ENCODE measurements at regions not wholly inside any gene's neighbourhood (a gene's known extent, or its start where the extent isn't known, plus 50 kb on each side); places are given as distances from the start of the nearest gene placed in this dataset.
"Not testable (repeated sequence)": the region's sequence is repeated elsewhere in the genome, so short reads cannot be mapped to it uniquely, and the experiment has no call there.

- H4K20me1 ChIP-seq (ENCODE audit: insufficient read depth), result no peaks in the 10 kb centered on the region
- H3K9ac ChIP-seq, result no peak overlapping the region
- H3K4me1 ChIP-seq (ENCODE audit: control insufficient read depth in 1 of 2, insufficient read depth in 2 of 2, low read depth in 1 of 2, low read length in 1 of 2), result no peaks in the 10 kb centered on the region
- POLR2A ChIA-PET, result no interaction called here
- no peak for DNase-seq
- H3K4me2 ChIP-seq, result no peak overlapping the region
- no peaks in the 10 kb centered on the region for H3K9me3 ChIP-seq
- H3K27ac ChIP-seq (ENCODE audit: low read depth in 2 of 2, low read length in 1 of 2), result no peak overlapping the region
- H3K9me2 ChIP-seq, result no peaks in the 10 kb centered on the region
- H3K79me2 ChIP-seq (ENCODE audit: insufficient read depth), result no peaks in the 10 kb centered on the region
- no peaks in the 10 kb centered on the region for H3K27me3 ChIP-seq (ENCODE audit: insufficient read depth)
- H3K36me3 ChIP-seq (replicated peaks in 1 of 2; ENCODE audit: control insufficient read depth in 1 of 2, insufficient read depth in 2 of 2, low read length in 1 of 2), result no peaks in the 10 kb centered on the region
- no peak overlapping the region for H2AFZ ChIP-seq (ENCODE audit: low read depth)
- no peak overlapping the region for H3K4me3 ChIP-seq (ENCODE audit: low read depth in 2 of 2, low read length in 1 of 2)
- CTCF ChIA-PET, result no interaction called here
- 66% methylated on average over 4 of the region's 4 CpGs for WGBS (ENCODE audit: low lambda C conversion rate)
- H3F3A ChIP-seq (replicated peaks; ENCODE audit: insufficient read depth), result no peaks in the 10 kb centered on the region
- no peak for TF ChIP-seq TEAD4 (IDR thresholded peaks at IDR 0.05; ENCODE audit: borderline replicate concordance, insufficient read depth)
- no peak for TF ChIP-seq MEF2A (IDR thresholded peaks at IDR 0.05; ENCODE audit: borderline replicate concordance, low read depth)
- no peak for TF ChIP-seq FOXM1 (IDR thresholded peaks at IDR 0.05; ENCODE audit: low read depth)
- no peak for TF ChIP-seq NRF1 (IDR thresholded peaks at IDR 0.05; ENCODE audit: low read depth, low read length)
- no peak for TF ChIP-seq USF1 (IDR thresholded peaks at IDR 0.05; ENCODE audit: borderline replicate concordance, low read depth)
- TF ChIP-seq ELF1 (IDR thresholded peaks at IDR 0.05), result no peak
- no peak for TF ChIP-seq RCOR1 (IDR thresholded peaks at IDR 0.05; ENCODE audit: low read length)
- TF ChIP-seq NFIC (IDR thresholded peaks at IDR 0.05; ENCODE audit: borderline replicate concordance), result no peak
- no peak for TF ChIP-seq YY1 (IDR thresholded peaks at IDR 0.05; ENCODE audit: low read depth)
- no peak for TF ChIP-seq POLR2AphosphoS5 (IDR thresholded peaks at IDR 0.05; ENCODE audit: low read depth, low read length)
These were observed 1162.8 kb upstream of the TMEFF2 start for GRCh38 chr2:193357508-193357907.

- H3K9me2 ChIP-seq; H3F3A ChIP-seq (replicated peaks; ENCODE audit: insufficient read depth); H2AFZ ChIP-seq (ENCODE audit: low read depth): not testable (repeated sequence)
These were observed 1158.0 kb upstream of the TMEFF2 start for GRCh38 chr2:193352665-193353242.

GRCh38 chr2:193350509-193350908, 1155.8 kb upstream of the TMEFF2 start:
- Histone ChIP-seq H3K36me3 (replicated peaks in 1 of 2; ENCODE audit: control insufficient read depth in 1 of 2, insufficient read depth in 2 of 2, low read length in 1 of 2) (no peaks in the 10 kb centered on the region), H3K4me2 (no peak overlapping the region), H4K20me1 (ENCODE audit: insufficient read depth) (no peaks in the 10 kb centered on the region), H3K9me3 (no peaks in the 10 kb centered on the region), H3K27me3 (ENCODE audit: insufficient read depth) (no peaks in the 10 kb centered on the region), H3K9ac (no peak overlapping the region), H3K4me3 (ENCODE audit: low read depth in 2 of 2, low read length in 1 of 2) (no peak overlapping the region), H3F3A (replicated peaks; ENCODE audit: insufficient read depth) (no peaks in the 10 kb centered on the region), H3K79me2 (ENCODE audit: insufficient read depth) (no peaks in the 10 kb centered on the region), H2AFZ (ENCODE audit: low read depth) (no peak overlapping the region), H3K9me2 (no peaks in the 10 kb centered on the region), H3K27ac (ENCODE audit: low read depth in 2 of 2, low read length in 1 of 2) (no peak overlapping the region), H3K4me1 (ENCODE audit: control insufficient read depth in 1 of 2, insufficient read depth in 2 of 2, low read depth in 1 of 2, low read length in 1 of 2) (no peaks in the 10 kb centered on the region)
- POLR2A ChIA-PET, result no interaction called here
- TF ChIP-seq USF2 (IDR thresholded peaks at IDR 0.05; ENCODE audit: borderline replicate concordance, low read depth, low read length), result no peak
- TF ChIP-seq SMC3 (IDR thresholded peaks at IDR 0.05; ENCODE audit: low read depth, low read length), result no peak
- no peak for TF ChIP-seq FOXM1 (IDR thresholded peaks at IDR 0.05; ENCODE audit: low read depth)
- CTCF ChIA-PET, result no interaction called here
- no peak for DNase-seq
- WGBS (ENCODE audit: low lambda C conversion rate), result 100% methylated on average over 2 of the region's 2 CpGs

More at GRCh38 chr2:193352665-193353242, 1158.0 kb upstream of the TMEFF2 start:
- H3K9me3 ChIP-seq; H3K27me3 ChIP-seq (ENCODE audit: insufficient read depth); H3K27ac ChIP-seq (ENCODE audit: low read depth in 2 of 2, low read length in 1 of 2); DNase-seq; H3K4me3 ChIP-seq (ENCODE audit: low read depth in 2 of 2, low read length in 1 of 2); H3K4me2 ChIP-seq; H3K79me2 ChIP-seq (ENCODE audit: insufficient read depth); CTCF ChIA-PET; H3K36me3 ChIP-seq (replicated peaks in 1 of 2; ENCODE audit: control insufficient read depth in 1 of 2, insufficient read depth in 2 of 2, low read length in 1 of 2); H4K20me1 ChIP-seq (ENCODE audit: insufficient read depth); POLR2A ChIA-PET; H3K9ac ChIP-seq; H3K4me1 ChIP-seq (ENCODE audit: control insufficient read depth in 1 of 2, insufficient read depth in 2 of 2, low read depth in 1 of 2, low read length in 1 of 2): not testable (repeated sequence)
- 83% methylated on average over 13 of the region's 13 CpGs for WGBS (ENCODE audit: low lambda C conversion rate)
